T-helper 17 cell (primary cell): ENCODE measurements at regions not wholly inside any gene's neighbourhood (a gene's known extent, or its start where the extent isn't known, plus 50 kb on each side); places are given as distances from the start of the nearest gene placed in this dataset.
"Not testable (repeated sequence)": the region's sequence is repeated elsewhere in the genome, so short reads cannot be mapped to it uniquely, and the experiment has no call there.

Experiments used
- ATAC-seq: fragments of 150-1000 bp; cut with Tn5 transposase; 2 replicates; pipeline ENCODE4 v1.10.0; 2021; ENCODE audit warnings: mild to moderate bottlenecking, moderate library complexity
- DNase-seq, 3 donors: peaks; one replicate each; pipeline versions ENCODE4 v3.0.0 to v3.0.0-alpha.2; 2020 to 2021
- H3K9me3 ChIP-seq: one replicate; pipeline ENCODE4 v1.7.0; 2013; ENCODE audit warnings: low read length, mild to moderate bottlenecking; ENCODE audit not compliant: control insufficient read depth, poor library complexity, severe bottlenecking
- H3K27ac Mint-ChIP-seq: one replicate; pipeline ENCODE4 v1.8.0; 2022; ENCODE audit warnings: mild to moderate bottlenecking, moderate library complexity, mixed read lengths
- H3K27me3 Mint-ChIP-seq: one replicate; pipeline ENCODE4 v1.8.0; 2022; ENCODE audit warnings: mixed read lengths
- H3K36me3 Mint-ChIP-seq: one replicate; pipeline ENCODE4 v1.8.0; 2022; ENCODE audit warnings: low read depth, mixed read lengths
- H3K4me1 Mint-ChIP-seq: one replicate; pipeline ENCODE4 v1.8.0; 2022; ENCODE audit warnings: mild to moderate bottlenecking, mixed read lengths
- H3K4me3 Mint-ChIP-seq: one replicate; pipeline ENCODE4 v1.8.0; 2022; ENCODE audit warnings: mild to moderate bottlenecking, moderate library complexity, mixed read lengths

DNA sequence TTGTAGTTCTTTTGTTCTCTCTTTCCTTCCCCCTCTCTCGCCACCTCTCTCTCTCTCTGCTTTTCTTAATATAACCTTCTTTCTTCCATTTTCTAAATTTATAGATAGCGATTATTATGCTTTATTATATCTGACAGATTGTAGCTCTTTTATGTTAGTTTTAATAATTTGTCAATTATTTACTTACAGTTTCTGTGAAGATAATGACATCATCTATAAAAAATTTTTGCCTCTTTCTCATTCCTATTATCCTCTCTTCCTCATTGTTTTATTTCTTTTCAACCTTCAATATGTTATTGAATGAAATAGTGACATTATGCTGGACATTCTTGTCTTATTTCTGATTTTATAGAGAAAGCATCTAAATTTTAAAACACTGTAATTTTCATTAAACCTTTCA lies 469.6 kb upstream of the NRG3 start:
- Mint-ChIP-seq H3K27ac (no peak overlapping the region), H3K36me3 (no peaks in the 10 kb centered on the region), H3K4me1 (no peaks in the 10 kb centered on the region), H3K4me3 (no peak overlapping the region), H3K27me3 (no peaks in the 10 kb centered on the region)
- no peak for ATAC-seq
- DNase-seq = no peak
- no peaks in the 10 kb centered on the region for H3K9me3 ChIP-seq

GRCh38 chr10:81414038-81414437 lies 461.0 kb upstream of the NRG3 start:
- H3K36me3 Mint-ChIP-seq = no peaks in the 10 kb centered on the region
- ATAC-seq = no peak
- no peaks in the 10 kb centered on the region for H3K9me3 ChIP-seq
- no peaks in the 10 kb centered on the region for H3K4me1 Mint-ChIP-seq
- no peak overlapping the region for H3K4me3 Mint-ChIP-seq
- no peak for DNase-seq
- no peak overlapping the region for H3K27ac Mint-ChIP-seq
- no peaks in the 10 kb centered on the region for H3K27me3 Mint-ChIP-seq

GRCh38 chr10:81426722-81427121 lies 448.3 kb upstream of the NRG3 start:
- no peak overlapping the region for H3K27ac Mint-ChIP-seq
- peaks cover 3% of the 10 kb centered on the region for H3K9me3 ChIP-seq
- ATAC-seq (no peak), DNase-seq (no peak)
- H3K4me3 Mint-ChIP-seq = no peak overlapping the region
- H3K4me1 Mint-ChIP-seq = no peaks in the 10 kb centered on the region
- no peaks in the 10 kb centered on the region for H3K27me3 Mint-ChIP-seq
- no peaks in the 10 kb centered on the region for H3K36me3 Mint-ChIP-seq

DNA sequence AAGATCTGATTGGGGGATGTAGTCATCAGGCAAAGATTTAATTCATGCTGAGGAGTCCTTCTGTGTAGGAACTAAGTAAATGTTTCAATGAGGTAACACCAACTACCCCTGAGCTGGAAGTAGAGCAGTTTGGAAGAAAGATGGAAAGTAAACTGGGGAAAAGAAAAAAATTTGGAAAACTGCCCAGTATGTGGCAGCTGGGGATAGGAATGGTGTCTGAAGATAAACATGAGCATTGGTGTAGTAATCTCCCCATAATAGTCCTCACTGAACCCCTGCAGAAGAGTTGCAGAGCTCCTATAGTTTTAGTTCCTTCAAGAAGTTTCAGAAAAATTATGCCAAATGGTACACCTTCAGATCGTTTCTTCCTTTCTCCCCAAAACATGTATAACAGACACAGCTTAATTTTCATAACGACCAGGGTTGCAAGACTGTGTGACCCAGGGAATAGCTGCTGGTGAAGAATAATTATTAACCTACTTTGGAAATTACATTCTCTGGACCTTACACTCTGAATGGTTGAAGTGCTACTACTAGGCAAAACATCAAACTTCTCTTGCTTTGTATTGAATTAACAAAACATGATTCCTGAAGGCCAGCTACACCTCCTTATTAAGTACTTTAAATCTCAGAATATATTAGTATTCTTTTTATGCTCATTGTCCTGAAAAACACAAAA lies 446.4 kb upstream of the NRG3 start:
- no peak overlapping the region for H3K4me3 Mint-ChIP-seq
- H3K27ac Mint-ChIP-seq = no peak overlapping the region
- H3K9me3 ChIP-seq = peaks cover 3% of the 10 kb centered on the region
- ATAC-seq (no peak), DNase-seq (no peak)
- H3K36me3 Mint-ChIP-seq = no peaks in the 10 kb centered on the region
- H3K27me3 Mint-ChIP-seq = no peaks in the 10 kb centered on the region
- H3K4me1 Mint-ChIP-seq = no peaks in the 10 kb centered on the region

DNA sequence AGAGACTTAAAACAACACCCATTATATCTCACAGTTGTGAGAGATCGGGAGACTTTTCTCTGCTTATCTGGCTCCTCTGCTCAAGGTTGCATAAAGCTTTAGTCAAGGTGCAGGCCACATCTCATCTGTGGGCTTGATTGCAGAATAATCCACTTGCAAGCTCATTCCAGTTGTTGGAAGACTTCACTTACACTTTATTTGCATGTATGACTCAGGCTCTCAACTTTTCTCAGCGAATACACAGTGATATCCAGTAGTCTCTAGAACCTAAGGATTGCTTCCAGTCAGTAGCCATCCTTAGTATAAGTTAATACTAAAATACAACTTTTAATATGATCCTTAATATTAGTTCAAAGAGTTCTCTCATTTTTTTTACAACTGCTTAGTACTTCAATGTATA lies 435.5 kb upstream of the NRG3 start:
- no peak overlapping the region for H3K27ac Mint-ChIP-seq
- no peaks in the 10 kb centered on the region for H3K27me3 Mint-ChIP-seq
- H3K36me3 Mint-ChIP-seq = no peaks in the 10 kb centered on the region

GRCh38 chr10:81441624-81442023 lies 433.4 kb upstream of the NRG3 start:
- H3K4me3 Mint-ChIP-seq, H3K27ac Mint-ChIP-seq, H3K9me3 ChIP-seq, ATAC-seq, H3K4me1 Mint-ChIP-seq, H3K36me3 Mint-ChIP-seq, H3K27me3 Mint-ChIP-seq, DNase-seq: not testable (repeated sequence)

More for the DNA sequence above, 435.5 kb upstream of the NRG3 start:
- Mint-ChIP-seq H3K4me1 (no peaks in the 10 kb centered on the region), H3K4me3 (no peak overlapping the region)
- ATAC-seq (no peak), DNase-seq (no peak)
- H3K9me3 ChIP-seq = no peaks in the 10 kb centered on the region

GRCh38 chr10:81444242-81444929 lies 430.6 kb upstream of the NRG3 start:
- Mint-ChIP-seq H3K36me3 (no peaks in the 10 kb centered on the region), H3K27ac (no peak overlapping the region), H3K4me3 (no peak overlapping the region), H3K27me3 (no peaks in the 10 kb centered on the region), H3K4me1 (no peaks in the 10 kb centered on the region)
- no peak for ATAC-seq
- DNase-seq = no peak
- H3K9me3 ChIP-seq = no peaks in the 10 kb centered on the region

- Mint-ChIP-seq H3K27me3 (no peaks in the 10 kb centered on the region), H3K4me3 (no peak overlapping the region), H3K4me1 (no peaks in the 10 kb centered on the region), H3K27ac (no peak overlapping the region), H3K36me3 (no peaks in the 10 kb centered on the region)
- DNase-seq = no peak
- H3K9me3 ChIP-seq = no peaks in the 10 kb centered on the region
- ATAC-seq = no peak
Observed at GRCh38 chr10:81450651-81451050, 424.3 kb upstream of the NRG3 start.

- H3K4me1 Mint-ChIP-seq = no peaks in the 10 kb centered on the region
- H3K27ac Mint-ChIP-seq = no peak overlapping the region
- ATAC-seq = no peak
- H3K27me3 Mint-ChIP-seq = no peaks in the 10 kb centered on the region
- DNase-seq = no peak
- no peaks in the 10 kb centered on the region for H3K36me3 Mint-ChIP-seq
- H3K4me3 Mint-ChIP-seq = no peak overlapping the region
- peaks cover 3% of the 10 kb centered on the region for H3K9me3 ChIP-seq
Observed at GRCh38 chr10:81472927-81473470, 402.0 kb upstream of the NRG3 start.

- H3K4me1 Mint-ChIP-seq = no peaks in the 10 kb centered on the region
- H3K36me3 Mint-ChIP-seq = no peaks in the 10 kb centered on the region
- no peak overlapping the region for H3K27ac Mint-ChIP-seq
- H3K4me3 Mint-ChIP-seq = no peak overlapping the region
- H3K27me3 Mint-ChIP-seq = no peaks in the 10 kb centered on the region
- no peaks in the 10 kb centered on the region for H3K9me3 ChIP-seq
- DNase-seq (no peak), ATAC-seq (no peak)
Observed at GRCh38 chr10:81473755-81474154, 401.2 kb upstream of the NRG3 start.

DNA sequence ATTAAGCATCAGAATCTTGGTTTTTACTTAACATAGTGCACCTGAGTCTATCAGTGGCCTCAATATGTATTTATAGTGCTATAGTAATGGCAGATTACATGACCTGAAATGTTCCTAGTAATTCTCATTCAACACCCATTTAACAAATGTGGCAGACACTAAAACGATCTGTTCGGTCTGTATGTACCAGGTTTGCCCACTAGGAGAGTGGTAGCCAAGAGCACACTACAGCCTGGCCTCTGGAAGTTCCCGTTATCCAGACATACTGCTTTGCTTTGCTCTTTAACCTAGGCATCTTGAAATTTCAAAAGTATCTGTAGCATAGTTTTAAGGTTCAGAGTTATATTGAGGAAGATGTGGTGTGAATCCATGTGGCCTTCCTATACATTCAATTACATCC lies 395.7 kb upstream of the NRG3 start:
- H3K4me3 Mint-ChIP-seq = no peak overlapping the region
- no peak overlapping the region for H3K27ac Mint-ChIP-seq
- H3K27me3 Mint-ChIP-seq = no peaks in the 10 kb centered on the region
- H3K9me3 ChIP-seq = no peaks in the 10 kb centered on the region
- ATAC-seq (no peak), DNase-seq (no peak)
- H3K36me3 Mint-ChIP-seq = no peaks in the 10 kb centered on the region
- H3K4me1 Mint-ChIP-seq = no peaks in the 10 kb centered on the region

DNA sequence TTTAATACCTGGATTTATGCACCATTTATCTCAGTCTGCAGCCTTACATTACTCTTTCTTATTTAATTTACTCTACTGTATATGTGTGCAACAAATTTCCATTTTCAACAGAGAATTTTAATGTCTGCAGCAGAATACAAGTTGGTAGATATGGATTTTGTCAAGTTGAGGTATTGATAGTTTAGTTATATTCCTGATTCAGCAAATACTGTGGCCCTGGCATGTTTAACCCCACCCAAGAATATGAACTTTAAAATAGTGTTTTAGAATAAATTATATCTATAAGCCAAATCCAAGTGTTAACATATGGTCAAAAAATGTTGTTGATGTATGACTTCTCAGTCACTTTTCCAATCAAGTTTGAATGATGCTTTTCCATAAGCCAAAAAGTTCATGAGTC lies 378.4 kb upstream of the NRG3 start:
- Mint-ChIP-seq H3K27me3 (no peaks in the 10 kb centered on the region), H3K4me3 (no peak overlapping the region), H3K27ac (no peak overlapping the region), H3K36me3 (no peaks in the 10 kb centered on the region), H3K4me1 (no peaks in the 10 kb centered on the region)
- no peak for DNase-seq
- H3K9me3 ChIP-seq = no peaks in the 10 kb centered on the region
- ATAC-seq = no peak

GRCh38 chr10:81498011-81498551 lies 376.9 kb upstream of the NRG3 start:
- no peaks in the 10 kb centered on the region for H3K9me3 ChIP-seq
- H3K36me3 Mint-ChIP-seq = no peaks in the 10 kb centered on the region
- H3K4me1 Mint-ChIP-seq = no peaks in the 10 kb centered on the region
- H3K27ac Mint-ChIP-seq = no peak overlapping the region
- DNase-seq (no peak), ATAC-seq (no peak)
- no peak overlapping the region for H3K4me3 Mint-ChIP-seq
- no peaks in the 10 kb centered on the region for H3K27me3 Mint-ChIP-seq
